HEK293 (cell line): ENCODE measurements at regions not wholly inside any gene's neighbourhood (a gene's known extent, or its start where the extent isn't known, plus 50 kb on each side); places are given as distances from the start of the nearest gene placed in this dataset.

ENCODE experiments used
- ZBTB1 ChIP-seq: fragments of 450-650 bp; formaldehyde crosslinking; IDR thresholded peaks from 2 replicates; pipeline ENCODE4 v1.5.1; 2016; ENCODE audit warnings: missing biosample characterization, missing genetic modification characterization
- ZBTB21 ChIP-seq: fragments of 450-650 bp; formaldehyde crosslinking; IDR thresholded peaks from 2 replicates; pipeline ENCODE4 v1.5.1; 2017; ENCODE audit warnings: missing biosample characterization, missing genetic modification characterization
- ZFHX2 ChIP-seq: fragments of 450-650 bp; formaldehyde crosslinking; conservative IDR thresholded peaks from 2 replicates; pipeline ENCODE4 v1.5.1; 2016; ENCODE audit warnings: missing biosample characterization, missing genetic modification characterization
- TF ChIP-seq, protein P1 (sequence below): sonication (generic); formaldehyde crosslinking; IDR thresholded peaks from 2 replicates; pipeline ENCODE4 v1.8.1; 2022; ENCODE audit warnings: mild to moderate bottlenecking, moderate library complexity, missing genetic modification reagents
- TF ChIP-seq, protein P2 (sequence below): fragments of 450-650 bp; formaldehyde crosslinking; IDR thresholded peaks from 2 replicates; pipeline ENCODE4 v1.5.1; 2016; ENCODE audit warnings: missing biosample characterization, missing genetic modification characterization
- TF ChIP-seq, protein P3 (sequence below): fragments of 450-650 bp; formaldehyde crosslinking; IDR thresholded peaks from 2 replicates; pipeline ENCODE4 v1.5.1; 2016; ENCODE audit warnings: missing biosample characterization, missing genetic modification characterization

DNA sequence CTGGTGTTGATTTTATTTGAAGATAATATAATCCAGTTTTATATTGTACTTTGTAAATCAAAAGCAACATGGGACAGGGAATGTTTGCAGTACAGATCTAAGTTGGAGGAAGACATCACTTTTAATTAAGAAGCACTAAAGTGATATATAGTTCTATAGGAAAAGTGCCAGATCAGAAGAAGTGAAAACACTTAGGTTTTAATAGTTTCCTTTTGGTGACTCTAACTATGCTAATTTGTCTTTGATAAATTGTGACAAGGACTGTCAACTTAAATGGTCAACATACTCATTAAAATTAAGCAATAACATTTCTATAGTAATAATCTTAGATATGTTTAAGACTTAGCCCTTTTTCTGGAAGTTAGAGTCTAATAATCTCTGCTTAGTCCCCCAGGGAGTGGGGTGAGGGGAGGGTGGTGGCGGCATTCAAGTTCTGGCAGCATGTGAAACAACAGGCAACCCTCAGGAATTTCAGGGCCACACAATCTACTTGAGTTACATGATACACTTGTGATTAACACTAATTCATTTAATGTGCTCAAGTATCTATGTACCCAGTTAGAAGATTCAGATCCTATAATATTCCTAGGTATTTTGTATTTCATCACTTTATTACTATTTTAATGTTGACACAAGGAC is 1026.5 kb downstream of the NR2F1-AS1 start:
- TF ChIP-seq, protein P1, sequence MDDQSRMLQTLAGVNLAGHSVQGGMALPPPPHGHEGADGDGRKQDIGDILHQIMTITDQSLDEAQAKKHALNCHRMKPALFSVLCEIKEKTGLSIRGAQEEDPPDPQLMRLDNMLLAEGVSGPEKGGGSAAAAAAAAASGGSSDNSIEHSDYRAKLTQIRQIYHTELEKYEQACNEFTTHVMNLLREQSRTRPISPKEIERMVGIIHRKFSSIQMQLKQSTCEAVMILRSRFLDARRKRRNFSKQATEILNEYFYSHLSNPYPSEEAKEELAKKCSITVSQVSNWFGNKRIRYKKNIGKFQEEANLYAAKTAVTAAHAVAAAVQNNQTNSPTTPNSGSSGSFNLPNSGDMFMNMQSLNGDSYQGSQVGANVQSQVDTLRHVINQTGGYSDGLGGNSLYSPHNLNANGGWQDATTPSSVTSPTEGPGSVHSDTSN (CRISPR knock-in tag): no peak
- TF ChIP-seq, protein P2, sequence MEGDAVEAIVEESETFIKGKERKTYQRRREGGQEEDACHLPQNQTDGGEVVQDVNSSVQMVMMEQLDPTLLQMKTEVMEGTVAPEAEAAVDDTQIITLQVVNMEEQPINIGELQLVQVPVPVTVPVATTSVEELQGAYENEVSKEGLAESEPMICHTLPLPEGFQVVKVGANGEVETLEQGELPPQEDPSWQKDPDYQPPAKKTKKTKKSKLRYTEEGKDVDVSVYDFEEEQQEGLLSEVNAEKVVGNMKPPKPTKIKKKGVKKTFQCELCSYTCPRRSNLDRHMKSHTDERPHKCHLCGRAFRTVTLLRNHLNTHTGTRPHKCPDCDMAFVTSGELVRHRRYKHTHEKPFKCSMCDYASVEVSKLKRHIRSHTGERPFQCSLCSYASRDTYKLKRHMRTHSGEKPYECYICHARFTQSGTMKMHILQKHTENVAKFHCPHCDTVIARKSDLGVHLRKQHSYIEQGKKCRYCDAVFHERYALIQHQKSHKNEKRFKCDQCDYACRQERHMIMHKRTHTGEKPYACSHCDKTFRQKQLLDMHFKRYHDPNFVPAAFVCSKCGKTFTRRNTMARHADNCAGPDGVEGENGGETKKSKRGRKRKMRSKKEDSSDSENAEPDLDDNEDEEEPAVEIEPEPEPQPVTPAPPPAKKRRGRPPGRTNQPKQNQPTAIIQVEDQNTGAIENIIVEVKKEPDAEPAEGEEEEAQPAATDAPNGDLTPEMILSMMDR: no peak
- no peak for TF ChIP-seq ZFHX2
- TF ChIP-seq ZBTB21 (tag by site-specific recombination): no peak
- TF ChIP-seq, protein P3, sequence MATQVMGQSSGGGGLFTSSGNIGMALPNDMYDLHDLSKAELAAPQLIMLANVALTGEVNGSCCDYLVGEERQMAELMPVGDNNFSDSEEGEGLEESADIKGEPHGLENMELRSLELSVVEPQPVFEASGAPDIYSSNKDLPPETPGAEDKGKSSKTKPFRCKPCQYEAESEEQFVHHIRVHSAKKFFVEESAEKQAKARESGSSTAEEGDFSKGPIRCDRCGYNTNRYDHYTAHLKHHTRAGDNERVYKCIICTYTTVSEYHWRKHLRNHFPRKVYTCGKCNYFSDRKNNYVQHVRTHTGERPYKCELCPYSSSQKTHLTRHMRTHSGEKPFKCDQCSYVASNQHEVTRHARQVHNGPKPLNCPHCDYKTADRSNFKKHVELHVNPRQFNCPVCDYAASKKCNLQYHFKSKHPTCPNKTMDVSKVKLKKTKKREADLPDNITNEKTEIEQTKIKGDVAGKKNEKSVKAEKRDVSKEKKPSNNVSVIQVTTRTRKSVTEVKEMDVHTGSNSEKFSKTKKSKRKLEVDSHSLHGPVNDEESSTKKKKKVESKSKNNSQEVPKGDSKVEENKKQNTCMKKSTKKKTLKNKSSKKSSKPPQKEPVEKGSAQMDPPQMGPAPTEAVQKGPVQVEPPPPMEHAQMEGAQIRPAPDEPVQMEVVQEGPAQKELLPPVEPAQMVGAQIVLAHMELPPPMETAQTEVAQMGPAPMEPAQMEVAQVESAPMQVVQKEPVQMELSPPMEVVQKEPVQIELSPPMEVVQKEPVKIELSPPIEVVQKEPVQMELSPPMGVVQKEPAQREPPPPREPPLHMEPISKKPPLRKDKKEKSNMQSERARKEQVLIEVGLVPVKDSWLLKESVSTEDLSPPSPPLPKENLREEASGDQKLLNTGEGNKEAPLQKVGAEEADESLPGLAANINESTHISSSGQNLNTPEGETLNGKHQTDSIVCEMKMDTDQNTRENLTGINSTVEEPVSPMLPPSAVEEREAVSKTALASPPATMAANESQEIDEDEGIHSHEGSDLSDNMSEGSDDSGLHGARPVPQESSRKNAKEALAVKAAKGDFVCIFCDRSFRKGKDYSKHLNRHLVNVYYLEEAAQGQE (tag by site-specific recombination): no peak
- TF ChIP-seq ZBTB1 (tag by site-specific recombination): no peak
